Common myeloid progenitor, CD34-positive (primary cell): ENCODE measurements at regions not wholly inside any gene's neighbourhood (a gene's known extent, or its start where the extent isn't known, plus 50 kb on each side); places are given as distances from the start of the nearest gene placed in this dataset.
"Not testable (repeated sequence)": the region's sequence is repeated elsewhere in the genome, so short reads cannot be mapped to it uniquely, and the experiment has no call there.

Experiments
- CTCF ChIA-PET: fragments of 350-600 bp; sonication (Branson Sonifier 250); formaldehyde crosslinking; loops from one replicate; lab custom pipeline; 2021; ENCODE audit warnings: antibody characterized with exemption; lab: Charles Lee
- POLR2A ChIA-PET: fragments of 350-600 bp; sonication (Branson Sonifier 250); formaldehyde crosslinking; loops from one replicate; lab custom pipeline; 2021; ENCODE audit warnings: antibody characterized with exemption; lab: Charles Lee
- DNase-seq, 3 donors: peaks; one replicate each; pipeline versions ENCODE4 v3.0.0 to v3.0.0-alpha.2; 2013
- H3K27ac ChIP-seq, 2 experiments: 1 replicate in 1 of 2; 2 replicates in 1 of 2; pipeline ENCODE4 v1.7.0; 2013; ENCODE audit warnings: inconsistent platforms in 2 of 2, low read length in 2 of 2, mild to moderate bottlenecking in 2 of 2, low read depth in 1 of 2, moderate library complexity in 1 of 2; ENCODE audit not compliant: severe bottlenecking in 2 of 2, insufficient read depth in 1 of 2, poor library complexity in 1 of 2
- H3K27me3 ChIP-seq, 5 experiments: replicated peaks in 2 of 5; 1 replicate in 3 of 5; 2 replicates in 2 of 5; pipeline versions ENCODE4 v1.6.1 to v1.7.0; 2013; ENCODE audit warnings: low read length in 4 of 5, mild to moderate bottlenecking in 2 of 5, moderate library complexity in 2 of 5, inconsistent platforms in 1 of 5; ENCODE audit not compliant: insufficient read depth in 5 of 5, control insufficient read depth in 4 of 5
- H3K36me3 ChIP-seq, 4 experiments: 1 replicate in 2 of 4; 2 replicates in 2 of 4; pipeline versions ENCODE4 v1.6.1 to v1.7.0; 2013; ENCODE audit warnings: low read length in 3 of 4, control low read depth in 1 of 4, mild to moderate bottlenecking in 1 of 4; ENCODE audit not compliant: control insufficient read depth in 4 of 4, insufficient read depth in 4 of 4
- H3K4me1 ChIP-seq, 4 experiments: 1 replicate in 3 of 4; 2 replicates in 1 of 4; pipeline versions ENCODE4 v1.6.1 to v1.7.1; 2013; ENCODE audit warnings: low read length in 3 of 4, mild to moderate bottlenecking in 3 of 4, control low read depth in 1 of 4, inconsistent platforms in 1 of 4, moderate library complexity in 1 of 4; ENCODE audit not compliant: control insufficient read depth in 4 of 4, insufficient read depth in 4 of 4; ENCODE audit errors: control extremely low read depth in 1 of 4
- H3K4me3 ChIP-seq, 7 experiments: 1 replicate in 4 of 7; 2 replicates in 3 of 7; pipeline versions ENCODE4 v1.5.1 to v1.7.0; 2013; ENCODE audit warnings: mild to moderate bottlenecking in 7 of 7, low read length in 6 of 7, moderate library complexity in 6 of 7, inconsistent platforms in 2 of 7, low read depth in 2 of 7, control low read depth in 1 of 7; ENCODE audit not compliant: insufficient read depth in 4 of 7, control insufficient read depth in 1 of 7; ENCODE audit errors: extremely low read depth in 1 of 7
- H3K9me3 ChIP-seq, 5 experiments: 1 replicate in 4 of 5; 2 replicates in 1 of 5; pipeline versions ENCODE4 v1.6.1 to v1.7.1; 2013; ENCODE audit warnings: low read length in 4 of 5, mild to moderate bottlenecking in 2 of 5, inconsistent platforms in 1 of 5, low read depth in 1 of 5, moderate library complexity in 1 of 5; ENCODE audit not compliant: control insufficient read depth in 4 of 5, insufficient read depth in 2 of 5; ENCODE audit errors: control extremely low read depth in 1 of 5
- whole genome bisulfite sequencing: methylation state at CpG from one replicate; pipeline ENCODE4 v1.1.5; 2013; ENCODE audit not compliant: insufficient coverage; 5-methylcytosine and 5-hydroxymethylcytosine counted together

DNA sequence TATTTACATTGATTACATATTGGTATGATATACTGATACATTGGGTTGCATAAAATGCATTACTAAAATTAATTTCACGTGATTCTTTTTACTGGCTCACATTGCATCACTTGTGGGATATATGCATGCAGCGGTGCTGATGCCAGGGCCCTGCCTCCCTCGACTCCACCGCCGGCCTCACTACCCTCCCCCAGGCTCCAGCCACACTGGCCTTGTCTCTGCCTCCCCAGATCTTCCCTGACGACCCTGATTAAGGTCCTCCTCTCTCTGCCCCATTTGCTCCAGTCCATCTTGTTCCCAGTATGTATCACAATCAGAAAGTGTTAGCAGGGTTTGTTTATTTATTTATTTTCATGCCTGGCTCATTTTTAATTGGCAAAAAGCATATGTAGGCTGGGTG lies 306.8 kb downstream of the FOXL1 start:
- H3K27me3 ChIP-seq, result peaks cover 0 to 36% (median 7%) of the 10 kb centered on the region in 5 experiments
- H3K4me1 ChIP-seq, result peaks cover 0 to 6% (median 0%) of the 10 kb centered on the region in 4 experiments
- no peak for DNase-seq
- H3K9me3 ChIP-seq, result no peaks in the 10 kb centered on the region
- no peaks in the 10 kb centered on the region for H3K36me3 ChIP-seq
- CTCF ChIA-PET, result no interaction called here
- no peak overlapping the region for H3K27ac ChIP-seq
- POLR2A ChIA-PET, result no interaction called here
- no peak overlapping the region for H3K4me3 ChIP-seq
- 97% methylated on average over 4 of the region's 6 CpGs for WGBS

DNA sequence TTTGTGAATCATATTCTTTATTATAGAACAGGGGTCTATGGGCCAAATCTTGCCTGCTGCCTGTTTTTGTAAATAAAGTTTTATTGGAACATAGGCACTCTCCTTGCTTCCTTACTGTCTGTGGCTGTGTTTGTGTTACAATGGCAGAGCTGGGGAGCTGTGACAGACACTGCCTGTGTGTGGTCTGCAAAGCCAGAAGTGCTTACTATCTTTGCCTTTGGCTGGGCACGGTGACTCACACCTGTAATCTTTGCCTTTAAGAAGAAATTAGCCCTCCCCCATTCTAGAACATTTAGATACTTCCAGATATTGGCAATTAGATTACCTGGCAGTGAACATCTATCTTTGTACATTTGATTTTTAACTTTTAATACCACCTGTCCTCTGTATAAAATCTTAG lies 308.3 kb downstream of the FOXL1 start:
- 80% methylated on average over 1 of the region's 1 CpG for WGBS
- DNase-seq, result no peak
- ChIA-PET POLR2A (no interaction called here), CTCF (no interaction called here)
- H3K4me1 ChIP-seq, result peaks cover 0 to 12% (median 0%) of the 10 kb centered on the region in 4 experiments
- H3K4me3 ChIP-seq, result no peak overlapping the region
- no peaks in the 10 kb centered on the region for H3K9me3 ChIP-seq
- peaks cover 0 to 21% (median 2%) of the 10 kb centered on the region in 5 experiments for H3K27me3 ChIP-seq
- H3K36me3 ChIP-seq, result no peaks in the 10 kb centered on the region
- H3K27ac ChIP-seq, result no peak overlapping the region

DNA sequence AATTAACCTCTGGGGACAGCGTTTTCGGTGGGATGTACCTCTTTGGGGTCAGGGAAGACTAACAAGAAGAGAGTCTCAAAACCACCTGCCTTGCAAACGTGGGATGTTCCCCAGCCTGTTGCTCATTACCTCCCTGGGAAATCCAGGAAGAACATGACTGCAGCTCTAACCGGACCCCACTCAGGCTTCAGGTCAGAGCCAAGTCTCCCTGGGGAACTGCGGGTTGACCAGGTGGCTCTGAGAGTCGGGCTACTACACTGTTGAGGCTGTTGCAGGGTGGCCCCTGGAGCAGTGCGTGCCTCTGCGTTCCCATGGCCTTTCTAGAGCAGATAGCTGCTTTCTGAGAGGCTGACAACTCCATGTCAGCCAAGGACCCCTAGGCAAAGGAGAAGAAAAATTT lies 309.1 kb downstream of the FOXL1 start:
- Histone ChIP-seq H3K27ac (no peak overlapping the region), H3K27me3 (peaks cover 0 to 17% (median 2%) of the 10 kb centered on the region in 5 experiments), H3K9me3 (no peaks in the 10 kb centered on the region), H3K36me3 (no peaks in the 10 kb centered on the region), H3K4me3 (no peak overlapping the region), H3K4me1 (peaks cover 0 to 10% (median 0%) of the 10 kb centered on the region in 4 experiments)
- CTCF ChIA-PET, result no interaction called here
- DNase-seq, result no peak
- WGBS, result 89% methylated on average over 8 of the region's 8 CpGs
- POLR2A ChIA-PET, result no interaction called here

DNA sequence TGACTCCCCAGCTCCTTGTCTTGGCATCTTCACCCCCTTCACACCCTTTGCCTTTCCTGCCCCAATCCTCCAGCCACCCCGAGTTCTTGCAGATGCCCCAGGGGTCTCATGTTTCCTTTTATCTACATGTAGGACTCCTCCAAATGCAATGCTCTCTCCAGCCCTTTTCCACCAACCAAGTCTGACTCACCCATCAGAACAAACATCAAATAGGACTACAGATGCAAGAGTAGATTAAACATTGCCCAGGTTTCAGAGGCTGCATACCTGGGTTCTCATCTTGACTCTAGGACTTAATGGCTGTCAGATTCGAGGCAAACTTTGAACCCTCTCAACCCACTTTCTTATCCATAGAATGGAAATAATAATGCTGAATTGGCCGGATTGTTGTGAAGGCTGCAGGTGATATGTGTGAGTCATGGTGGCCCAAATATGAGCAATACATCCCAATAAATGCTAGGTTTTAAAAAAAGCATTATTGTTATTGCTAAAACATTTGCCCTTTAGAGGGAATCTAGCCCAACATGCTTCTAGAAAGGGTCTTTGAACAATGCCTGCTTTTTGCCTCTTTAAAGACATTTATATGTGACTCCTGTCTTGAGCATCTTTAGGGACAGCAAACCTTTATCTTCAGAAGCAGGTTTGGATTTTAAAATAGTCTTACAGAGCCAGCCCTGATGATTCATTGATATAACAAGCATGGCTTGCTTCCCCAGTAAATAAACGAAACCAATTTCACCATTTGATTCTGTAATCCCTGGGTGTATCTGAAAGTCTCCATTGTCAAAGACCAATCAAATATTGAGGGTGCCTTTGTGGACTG lies 310.1 kb downstream of the FOXL1 start:
- H3K27ac ChIP-seq, result no peak overlapping the region
- ChIA-PET POLR2A (no interaction called here), CTCF (no interaction called here)
- peaks cover 0 to 6% (median 0%) of the 10 kb centered on the region in 4 experiments for H3K4me1 ChIP-seq
- no peaks in the 10 kb centered on the region for H3K9me3 ChIP-seq
- 83% methylated on average over 2 of the region's 4 CpGs for WGBS
- DNase-seq, result no peak
- H3K4me3 ChIP-seq, result no peak overlapping the region
- no peaks in the 10 kb centered on the region for H3K36me3 ChIP-seq
- H3K27me3 ChIP-seq, result peaks cover 0 to 15% (median 0%) of the 10 kb centered on the region in 5 experiments

DNA sequence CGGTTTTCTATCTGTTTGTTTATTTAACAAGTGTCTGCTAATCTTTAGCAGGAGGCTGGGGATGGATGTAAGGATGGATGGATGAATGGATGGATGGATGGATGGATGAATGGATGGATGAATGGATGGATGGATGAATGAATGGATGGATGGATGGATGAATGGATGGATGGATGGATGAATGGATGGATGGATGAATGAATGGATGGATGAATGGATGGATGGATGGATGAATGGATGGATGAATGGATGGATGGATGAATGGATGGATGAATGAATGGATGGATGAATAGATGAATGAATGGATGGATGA lies 310.7 kb downstream of the FOXL1 start:
- H3K9me3 ChIP-seq, H3K4me3 ChIP-seq, H3K36me3 ChIP-seq, H3K4me1 ChIP-seq, H3K27ac ChIP-seq, CTCF ChIA-PET, DNase-seq, POLR2A ChIA-PET: not testable (repeated sequence)
- WGBS, result 80% methylated on average over 1 of the region's 1 CpG
- peaks cover 0 to 16% (median 0%) of the 10 kb centered on the region in 5 experiments for H3K27me3 ChIP-seq

DNA sequence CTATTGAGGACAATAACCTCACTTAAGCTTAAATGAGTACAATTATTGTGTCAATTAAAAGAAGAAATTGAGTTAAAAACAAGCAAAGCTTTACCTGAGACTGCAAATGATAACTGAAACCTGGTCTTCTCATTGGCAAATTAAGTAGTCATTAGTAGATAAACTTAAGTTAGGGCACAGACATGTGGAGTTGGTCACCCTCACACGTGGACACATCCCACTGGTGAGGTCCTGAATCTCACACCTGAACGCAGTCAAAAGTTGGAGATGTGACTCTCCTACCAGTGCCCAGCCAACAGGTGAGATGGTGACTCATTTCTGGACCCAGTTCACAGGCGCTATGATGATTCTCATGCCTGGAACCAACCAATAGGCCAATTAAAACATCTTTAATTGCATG lies 311.6 kb downstream of the FOXL1 start:
- DNase-seq, result no peak
- Histone ChIP-seq H3K4me3 (no peak overlapping the region), H3K4me1 (peaks cover 0 to 6% (median 0%) of the 10 kb centered on the region in 4 experiments), H3K36me3 (no peaks in the 10 kb centered on the region), H3K9me3 (no peaks in the 10 kb centered on the region), H3K27ac (no peak overlapping the region), H3K27me3 (peaks cover 0 to 21% (median 0%) of the 10 kb centered on the region in 5 experiments)
- ChIA-PET POLR2A (no interaction called here), CTCF (no interaction called here)
- WGBS, result 100% methylated on average over 3 of the region's 3 CpGs

DNA sequence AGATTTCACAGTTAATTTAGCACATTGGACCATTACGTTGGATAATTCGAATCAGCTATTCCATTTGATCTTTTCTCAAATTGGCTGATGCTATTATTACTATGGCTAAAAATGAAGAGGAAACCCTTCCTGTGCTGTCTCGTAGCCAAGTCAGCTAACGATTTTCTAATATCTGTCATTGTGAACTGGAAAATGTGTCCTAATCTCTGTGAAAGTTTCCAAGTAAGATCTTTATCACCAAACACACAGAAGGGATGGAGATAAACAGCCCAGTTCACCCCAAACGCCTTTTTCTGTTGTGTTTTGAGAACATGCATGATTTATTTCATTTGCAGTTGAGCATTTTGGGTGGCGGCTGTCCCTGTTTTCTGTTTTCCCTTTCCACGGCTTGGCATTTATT lies 312.8 kb downstream of the FOXL1 start:
- peaks cover 0 to 24% (median 0%) of the 10 kb centered on the region in 5 experiments for H3K27me3 ChIP-seq
- no peaks in the 10 kb centered on the region for H3K36me3 ChIP-seq
- 50% methylated on average over 5 of the region's 7 CpGs for WGBS
- DNase-seq, result no peak
- ChIA-PET CTCF (no interaction called here), POLR2A (no interaction called here)
- H3K27ac ChIP-seq, result no peak overlapping the region
- no peak overlapping the region for H3K4me3 ChIP-seq
- H3K4me1 ChIP-seq, result peaks cover 0 to 6% (median 0%) of the 10 kb centered on the region in 4 experiments
- H3K9me3 ChIP-seq, result no peaks in the 10 kb centered on the region
